Middle frontal gyrus (tissue), 1 donor: ENCODE measurements at regions not wholly inside any gene's neighbourhood (a gene's known extent, or its start where the extent isn't known, plus 50 kb on each side); places are given as distances from the start of the nearest gene placed in this dataset.
"Not testable (repeated sequence)": the region's sequence is repeated elsewhere in the genome, so short reads cannot be mapped to it uniquely, and the experiment has no call there.

ENCODE experiments used
- DNase-seq: peaks from one replicate; pipeline ENCODE4 v3.0.0-alpha.2; 2015; ENCODE audit warnings: low spot score; ENCODE audit errors: extremely low spot score

GRCh38 chr6:146984251-146984924, 219.8 kb upstream of the STXBP5 start:
- no peak for DNase-seq

- DNase-seq = no peak
Observed at GRCh38 chr6:146985111-146985510, 219.1 kb upstream of the STXBP5 start.

- DNase-seq = no peak
Observed at GRCh38 chr6:146985966-146986365, 218.3 kb upstream of the STXBP5 start.

DNA sequence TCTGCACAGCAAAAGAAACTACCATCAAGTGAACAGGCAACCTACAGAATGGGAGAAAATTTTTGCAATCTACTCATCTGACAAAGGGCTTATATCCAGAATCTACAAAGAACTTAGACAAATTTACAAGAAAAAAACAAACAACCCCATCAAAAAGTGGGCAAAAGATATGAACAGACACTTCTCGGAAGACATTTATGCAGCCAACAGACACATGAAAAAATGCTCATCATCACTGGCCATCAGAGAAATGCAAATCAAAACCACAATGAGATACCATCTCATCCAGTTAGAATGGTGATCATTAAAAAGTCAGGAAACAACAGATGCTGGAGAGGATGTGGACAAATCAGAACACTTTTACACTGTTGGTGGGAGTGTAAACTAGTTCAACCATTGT, 216.3 kb upstream of the STXBP5 start:
- DNase-seq = not testable (repeated sequence)

DNA sequence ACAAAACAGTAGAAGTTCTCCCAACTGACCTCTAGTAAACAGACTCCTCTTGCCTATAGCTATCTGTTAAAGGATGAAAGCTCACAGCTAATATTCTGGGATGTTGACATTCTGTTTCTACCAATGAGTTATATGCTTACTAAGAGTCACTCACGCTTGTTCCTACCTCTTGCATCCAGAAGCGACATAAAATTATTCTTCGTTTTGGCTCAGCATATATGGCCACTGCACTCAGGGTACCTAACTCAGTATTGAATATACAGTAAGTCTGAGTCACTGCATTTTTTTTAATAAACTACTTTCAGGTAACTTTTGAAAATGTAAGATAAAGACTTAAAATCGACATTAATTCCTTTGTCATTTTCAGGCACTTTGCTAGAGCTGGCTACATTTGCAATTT, 214.4 kb upstream of the STXBP5 start:
- DNase-seq = no peak

GRCh38 chr6:146990284-146990683, 213.9 kb upstream of the STXBP5 start:
- DNase-seq = no peak

DNA sequence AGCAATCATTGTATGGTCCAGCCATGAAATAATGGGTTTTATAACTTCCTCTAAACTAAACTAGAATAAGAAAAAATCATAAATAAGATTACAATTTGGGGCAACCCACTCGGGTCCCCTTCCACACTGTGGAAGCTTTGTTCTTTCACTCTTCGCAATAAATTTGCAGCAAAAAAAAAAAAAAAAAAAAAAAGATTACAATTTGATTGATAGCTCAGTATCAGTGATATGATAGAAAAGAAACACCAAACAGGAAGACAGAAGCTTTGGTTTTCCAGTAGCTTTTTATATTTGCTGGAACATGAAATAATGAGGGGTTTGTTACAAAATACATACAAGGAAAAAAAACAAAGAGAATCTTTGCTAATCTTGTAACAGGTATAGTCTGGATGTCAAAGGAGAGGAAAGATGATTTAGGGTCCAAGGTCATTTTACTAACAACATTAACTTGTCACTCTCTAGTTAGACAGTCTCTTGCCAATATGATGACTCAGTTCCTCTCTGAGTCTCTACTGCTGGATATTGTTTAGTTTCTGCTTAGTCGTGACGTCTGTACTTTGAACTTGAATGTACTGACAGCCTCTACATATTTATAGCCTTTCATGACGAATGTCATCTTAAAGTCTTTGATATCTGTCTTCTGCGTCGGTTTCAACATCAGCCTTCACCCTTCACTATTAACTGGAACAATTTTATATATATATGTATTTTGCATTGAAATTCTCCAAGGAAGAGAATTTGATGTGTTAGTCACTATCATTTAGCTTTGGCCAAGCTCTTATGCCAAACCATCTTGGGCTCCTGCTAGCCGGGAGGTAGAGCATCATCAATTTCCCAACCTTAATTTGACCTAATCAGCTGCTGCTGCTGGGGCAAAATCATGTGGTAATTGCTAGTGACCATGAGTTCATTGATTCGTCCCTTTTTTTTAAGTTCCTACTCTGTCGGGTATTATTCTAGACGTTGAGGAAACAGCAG, 213.1 kb upstream of the STXBP5 start:
- DNase-seq = no peak

- no peak for DNase-seq
Observed at GRCh38 chr6:146997062-146997461, 207.2 kb upstream of the STXBP5 start.

- DNase-seq = no peak
Observed at GRCh38 chr6:146999766-147000165, 204.5 kb upstream of the STXBP5 start.

GRCh38 chr6:147000545-147001488, 203.4 kb upstream of the STXBP5 start:
- DNase-seq = no peak

- no peak for DNase-seq
Observed at GRCh38 chr6:147001621-147002020, 202.6 kb upstream of the STXBP5 start.

- DNase-seq = no peak
Observed at GRCh38 chr6:147003186-147003585, 201.0 kb upstream of the STXBP5 start.

GRCh38 chr6:147005499-147005898, 198.7 kb upstream of the STXBP5 start:
- DNase-seq = no peak

- DNase-seq = no peak
Observed at GRCh38 chr6:147007441-147007840, 196.8 kb upstream of the STXBP5 start.

GRCh38 chr6:147009358-147009757, 194.9 kb upstream of the STXBP5 start:
- no peak for DNase-seq

GRCh38 chr6:147015674-147016073, 188.5 kb upstream of the STXBP5 start:
- no peak for DNase-seq

GRCh38 chr6:147016440-147016839, 187.8 kb upstream of the STXBP5 start:
- no peak for DNase-seq

- DNase-seq = no peak
Observed at GRCh38 chr6:147017153-147017552, 187.1 kb upstream of the STXBP5 start.

DNA sequence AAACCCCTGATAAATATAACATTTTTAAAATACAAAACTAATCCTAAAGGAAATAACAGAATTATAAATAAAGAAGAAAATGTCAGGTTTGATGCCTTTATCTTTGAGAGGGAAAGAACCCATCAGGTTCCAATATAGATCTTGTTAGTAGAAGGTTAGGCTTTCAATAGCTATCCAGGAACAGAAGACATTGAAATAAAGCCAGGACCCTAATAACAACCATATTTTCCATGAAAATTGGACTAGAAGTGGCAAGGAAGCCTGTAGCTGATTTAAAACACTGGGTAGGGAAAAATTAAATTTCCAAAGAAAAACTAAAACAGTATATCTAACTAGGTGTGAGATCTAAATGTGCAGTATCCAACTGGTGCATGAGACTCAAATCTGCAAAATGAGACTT, 185.2 kb upstream of the STXBP5 start:
- DNase-seq = no peak

GRCh38 chr6:147022041-147022440, 182.2 kb upstream of the STXBP5 start:
- DNase-seq = no peak

DNA sequence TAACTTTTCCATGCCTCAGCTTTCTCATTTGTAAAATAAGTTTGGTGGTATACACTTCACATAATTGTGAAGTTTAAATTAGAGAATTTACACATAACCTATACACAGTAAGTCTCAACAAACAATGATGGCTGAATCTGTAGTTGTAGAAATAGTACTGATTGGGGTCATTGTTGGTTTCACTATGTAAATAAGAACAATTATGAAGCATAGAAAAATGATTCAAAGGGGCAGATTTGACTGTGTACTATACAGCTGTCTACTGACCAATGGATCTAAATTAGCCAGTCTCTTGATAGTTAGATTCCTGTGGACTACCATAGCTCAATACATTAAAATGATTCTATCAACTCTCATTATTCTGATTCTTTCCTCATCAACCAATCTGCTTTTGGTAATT, 181.1 kb upstream of the STXBP5 start:
- DNase-seq = no peak
